ENCODE measurements at regions not wholly inside any gene's neighbourhood (a gene's known extent, or its start where the extent isn't known, plus 50 kb on each side); places are given as distances from the start of the nearest gene placed in this dataset.

- no peaks in the 10 kb centered on the region for H3K9me2 ChIP-seq (ENCODE audit: insufficient read depth, low read length)
- no peak overlapping the region for H3K4me2 ChIP-seq (ENCODE audit: low read length)
- no peaks in the 10 kb centered on the region for H3K27me3 ChIP-seq (ENCODE audit: insufficient read depth, low read depth, low read length)
- no peak overlapping the region for H3K4me3 ChIP-seq (ENCODE audit: low read length)
- no peaks in the 10 kb centered on the region for H3K79me2 ChIP-seq (replicated peaks; ENCODE audit: insufficient read depth, low read length)
- no peaks in the 10 kb centered on the region for H3K9me3 ChIP-seq (ENCODE audit: low read length)
- no peaks in the 10 kb centered on the region for H4K20me1 ChIP-seq (ENCODE audit: insufficient read depth)
- TF ChIP-seq POLR2AphosphoS5 (IDR thresholded peaks at IDR 0.05) (no peak), EP300 (conservative IDR thresholded peaks at IDR 0.05; ENCODE audit: poor library complexity, severe bottlenecking) (no peak), RAD21 (conservative IDR thresholded peaks at IDR 0.05) (no peak), CTCF (IDR thresholded peaks at IDR 0.05; ENCODE audit: poor library complexity, severe bottlenecking) (no peak), REST (IDR thresholded peaks at IDR 0.05; ENCODE audit: borderline replicate concordance) (no peak), MXI1 (conservative IDR thresholded peaks at IDR 0.05; ENCODE audit: poor library complexity, severe bottlenecking) (no peak), TAF1 (IDR thresholded peaks at IDR 0.05; ENCODE audit: low read depth) (no peak), SMC3 (conservative IDR thresholded peaks at IDR 0.05; ENCODE audit: poor library complexity) (no peak), EZH2 (IDR thresholded peaks at IDR 0.05; ENCODE audit: borderline replicate concordance, insufficient read depth, low read length, poor library complexity, severe bottlenecking) (no peak)
- no peak overlapping the region for H2AFZ ChIP-seq (ENCODE audit: low read depth, low read length)
- no peaks in the 10 kb centered on the region for H3F3A ChIP-seq (ENCODE audit: insufficient read depth, low read length, poor library complexity, severe bottlenecking)
- no peak overlapping the region for H3K27ac ChIP-seq (ENCODE audit: low read length)
- no peaks in the 10 kb centered on the region for H3K36me3 ChIP-seq (ENCODE audit: insufficient read depth, low read length)
- no peak overlapping the region for H3K9ac ChIP-seq (ENCODE audit: low read length)
Measured at GRCh38 chr15:91469632-91470567, 369.8 kb downstream of the SV2B start.

GRCh38 chr15:91471468-91471867 lies 371.4 kb downstream of the SV2B start:
- Histone ChIP-seq H3K79me2 (replicated peaks; ENCODE audit: insufficient read depth, low read length) (no peaks in the 10 kb centered on the region), H3K9ac (ENCODE audit: low read length) (no peak overlapping the region), H3F3A (ENCODE audit: insufficient read depth, low read length, poor library complexity, severe bottlenecking) (no peaks in the 10 kb centered on the region), H3K9me2 (ENCODE audit: insufficient read depth, low read length) (no peaks in the 10 kb centered on the region), H3K4me2 (ENCODE audit: low read length) (no peak overlapping the region), H2AFZ (ENCODE audit: low read depth, low read length) (no peak overlapping the region), H3K4me3 (ENCODE audit: low read length) (no peak overlapping the region), H3K36me3 (ENCODE audit: insufficient read depth, low read length) (no peaks in the 10 kb centered on the region), H3K27ac (ENCODE audit: low read length) (no peak overlapping the region), H3K27me3 (ENCODE audit: insufficient read depth, low read depth, low read length) (no peaks in the 10 kb centered on the region), H3K9me3 (ENCODE audit: low read length) (no peaks in the 10 kb centered on the region), H4K20me1 (ENCODE audit: insufficient read depth) (no peaks in the 10 kb centered on the region)
- no peak for TF ChIP-seq EZH2 (IDR thresholded peaks at IDR 0.05; ENCODE audit: borderline replicate concordance, insufficient read depth, low read length, poor library complexity, severe bottlenecking)
- no peak for TF ChIP-seq EP300 (conservative IDR thresholded peaks at IDR 0.05; ENCODE audit: poor library complexity, severe bottlenecking)
- TF ChIP-seq CTCF (IDR thresholded peaks at IDR 0.05; ENCODE audit: poor library complexity, severe bottlenecking) = no peak
- no peak for TF ChIP-seq TAF1 (IDR thresholded peaks at IDR 0.05; ENCODE audit: low read depth)
- TF ChIP-seq POLR2AphosphoS5 (IDR thresholded peaks at IDR 0.05) = no peak
- no peak for TF ChIP-seq MXI1 (conservative IDR thresholded peaks at IDR 0.05; ENCODE audit: poor library complexity, severe bottlenecking)
- no peak for TF ChIP-seq RAD21 (conservative IDR thresholded peaks at IDR 0.05)
- no peak for TF ChIP-seq REST (IDR thresholded peaks at IDR 0.05; ENCODE audit: borderline replicate concordance)
- no peak for TF ChIP-seq SMC3 (conservative IDR thresholded peaks at IDR 0.05; ENCODE audit: poor library complexity)
